K562 (cell line): ENCODE measurements at regions not wholly inside any gene's neighbourhood (a gene's known extent, or its start where the extent isn't known, plus 50 kb on each side); places are given as distances from the start of the nearest gene placed in this dataset.

Experiments
- CTCF ChIP-seq, 3 experiments: IDR thresholded peaks in 2 of 3; conservative IDR thresholded peaks in 1 of 3; 2 replicates each; pipeline ENCODE4 v1.5.1; 2011 to 2012; ENCODE audit warnings: low read length in 3 of 3, mild to moderate bottlenecking in 3 of 3, control low read depth in 2 of 3, improper control_type of control experiment in 1 of 3, inconsistent platforms in 1 of 3, low read depth in 1 of 3, mixed read lengths in 1 of 3, moderate library complexity in 1 of 3; ENCODE audit not compliant: insufficient read depth in 2 of 3
- EGR1 ChIP-seq: fragments of 450-650 bp; conservative IDR thresholded peaks from 2 replicates; pipeline ENCODE4 v1.6.1; 2017; ENCODE audit warnings: mild to moderate bottlenecking
- GABPA ChIP-seq: fragments of 200-800 bp; sonication (Bioruptor generic); conservative IDR thresholded peaks from 2 replicates; pipeline ENCODE4 v1.6.1; 2016; ENCODE audit warnings: low read depth, missing genetic modification characterization, missing compliant biosample characterization
- RBM25 ChIP-seq: fragments of 200-400 bp; formaldehyde crosslinking; IDR thresholded peaks from 2 replicates; pipeline ENCODE4 v1.6.1; 2018; ENCODE audit warnings: low read length, low read depth, moderate library complexity; ENCODE audit not compliant: severe bottlenecking
- SLC30A9 ChIP-seq: fragments of 250-450 bp; sonication (Bioruptor Pico); IDR thresholded peaks from 2 replicates; pipeline ENCODE4 v1.8.0; 2022; ENCODE audit warnings: mild to moderate bottlenecking, moderate library complexity
- SP1 ChIP-seq: sonication (generic); formaldehyde crosslinking; IDR thresholded peaks from 2 replicates; pipeline ENCODE4 v1.8.1; 2022; ENCODE audit warnings: mild to moderate bottlenecking, missing genetic modification reagents
- ZFX ChIP-seq: sonication (generic); formaldehyde crosslinking; IDR thresholded peaks from 2 replicates; pipeline ENCODE4 v1.8.0; 2022; ENCODE audit warnings: mild to moderate bottlenecking, missing genetic modification reagents, moderate library complexity
- ZNF431 ChIP-seq: sonication (generic); formaldehyde crosslinking; IDR thresholded peaks from 2 replicates; pipeline ENCODE4 v1.8.0; 2022; ENCODE audit warnings: mild to moderate bottlenecking, missing genetic modification reagents

- TF ChIP-seq SLC30A9 = no peak
- no peak for TF ChIP-seq CTCF (IDR thresholded peaks at IDR 0.05 in 2 of 3, conservative IDR thresholded peaks at IDR 0.05 in 1 of 3; ENCODE audit: insufficient read depth in 2 of 3, low read depth in 1 of 3, low read length in 3 of 3)
- TF ChIP-seq EGR1 = no peak
- no peak for TF ChIP-seq ZNF431 (CRISPR knock-in tag)
- TF ChIP-seq SP1 (CRISPR knock-in tag) = no peak
- TF ChIP-seq RBM25 = no peak
- TF ChIP-seq ZFX (CRISPR knock-in tag) = no peak
- no peak for TF ChIP-seq GABPA
Observed at GRCh38 chr10:1954300-1954699, 217.0 kb upstream of the ADARB2 start.
